ENCODE measurements at regions not wholly inside any gene's neighbourhood (a gene's known extent, or its start where the extent isn't known, plus 50 kb on each side); places are given as distances from the start of the nearest gene placed in this dataset.
"Not testable (repeated sequence)": the region's sequence is repeated elsewhere in the genome, so short reads cannot be mapped to it uniquely, and the experiment has no call there.

GRCh38 chr7:65251851-65252620, 121.6 kb upstream of the ZNF92 start:
- no peak for DNase-seq (ENCODE audit: low read depth)

GRCh38 chr7:65250697-65251395, 122.8 kb upstream of the ZNF92 start:
- DNase-seq (ENCODE audit: low read depth) = no peak

GRCh38 chr7:65250216-65250615, 123.4 kb upstream of the ZNF92 start:
- no peak for DNase-seq (ENCODE audit: low read depth)

GRCh38 chr7:65247491-65247890, 126.2 kb upstream of the ZNF92 start:
- no peak for DNase-seq (ENCODE audit: low read depth)

GRCh38 chr7:65239707-65240352, 133.8 kb upstream of the ZNF92 start:
- no peak for DNase-seq (ENCODE audit: low read depth)

- DNase-seq (ENCODE audit: low read depth) = no peak
Measured at GRCh38 chr7:65239324-65239706, 134.3 kb upstream of the ZNF92 start.

- DNase-seq (ENCODE audit: low read depth) = no peak
Measured at GRCh38 chr7:65238785-65239184, 134.9 kb upstream of the ZNF92 start.

GRCh38 chr7:65235586-65235985, 138.1 kb upstream of the ZNF92 start:
- no peak for DNase-seq (ENCODE audit: low read depth)

GRCh38 chr7:65233409-65234034, 140.1 kb upstream of the ZNF92 start:
- no peak for DNase-seq (ENCODE audit: low read depth)

- no peak for DNase-seq (ENCODE audit: low read depth)
Measured at GRCh38 chr7:65230231-65230630, 143.4 kb upstream of the ZNF92 start.

- DNase-seq (ENCODE audit: low read depth) = no peak
Measured at GRCh38 chr7:65225422-65226006, 148.1 kb upstream of the ZNF92 start.

GRCh38 chr7:65222655-65223054, 151.0 kb upstream of the ZNF92 start:
- DNase-seq (ENCODE audit: low read depth) = no peak

GRCh38 chr7:65221683-65222082, 152.0 kb upstream of the ZNF92 start:
- DNase-seq (ENCODE audit: low read depth) = no peak

- DNase-seq (ENCODE audit: low read depth) = no peak
Measured at GRCh38 chr7:65219623-65220022, 154.0 kb upstream of the ZNF92 start.

- no peak for DNase-seq (ENCODE audit: low read depth)
Measured at GRCh38 chr7:65216469-65216868, 157.2 kb upstream of the ZNF92 start.

- DNase-seq (ENCODE audit: low read depth) = not testable (repeated sequence)
Measured at GRCh38 chr7:65213260-65213659, 160.4 kb upstream of the ZNF92 start.

- not testable (repeated sequence) for DNase-seq (ENCODE audit: low read depth)
Measured at GRCh38 chr7:65199221-65199620, 174.4 kb upstream of the ZNF92 start.

- DNase-seq (ENCODE audit: low read depth) = not testable (repeated sequence)
Measured at GRCh38 chr7:65193334-65194058, 180.2 kb upstream of the ZNF92 start.

GRCh38 chr7:65177041-65177440, 170.6 kb upstream of the ERV3-1 start:
- DNase-seq (ENCODE audit: low read depth) = not testable (repeated sequence)

GRCh38 chr7:65150105-65150504, 143.6 kb upstream of the ERV3-1 start:
- DNase-seq (ENCODE audit: low read depth) = not testable (repeated sequence)
